Keratinocyte (primary cell): ENCODE measurements at regions not wholly inside any gene's neighbourhood (a gene's known extent, or its start where the extent isn't known, plus 50 kb on each side); places are given as distances from the start of the nearest gene placed in this dataset.

Experiments used
- DNase-seq: peaks from one replicate; pipeline ENCODE4 v3.0.0-alpha.2; 2011; ENCODE audit warnings: low read depth, missing footprints, low spot score
- FAIRE-seq: peaks from 2 replicates; lab custom pipeline; 2011; peaks lifted over from hg19 to GRCh38; lab: Jason Lieb, UNC
- H2AFZ ChIP-seq: 2 replicates; pipeline ENCODE4 v1.6.0; 2012; ENCODE audit warnings: low read length, control low read depth, inconsistent platforms; ENCODE audit not compliant: control insufficient read depth
- H3K27ac ChIP-seq: 2 replicates; pipeline ENCODE4 v1.5.1; 2011; ENCODE audit warnings: low read length; ENCODE audit not compliant: control insufficient read depth, insufficient read depth
- H3K27me3 ChIP-seq: 3 replicates; pipeline ENCODE4 v1.6.0; 2011; ENCODE audit warnings: low read length; ENCODE audit not compliant: control insufficient read depth, insufficient read depth; ENCODE audit errors: extremely low read depth
- H3K36me3 ChIP-seq, 2 experiments: 2 replicates in 1 of 2; 3 replicates in 1 of 2; pipeline ENCODE4 v1.5.1; 2011; ENCODE audit warnings: low read length in 2 of 2, mild to moderate bottlenecking in 1 of 2; ENCODE audit not compliant: control insufficient read depth in 2 of 2, insufficient read depth in 2 of 2; ENCODE audit errors: extremely low read depth in 1 of 2
- H3K4me1 ChIP-seq: 3 replicates; pipeline ENCODE4 v1.5.1; 2011; ENCODE audit warnings: low read length; ENCODE audit not compliant: control insufficient read depth, insufficient read depth; ENCODE audit errors: extremely low read depth
- H3K4me2 ChIP-seq: 3 replicates; pipeline ENCODE4 v1.6.0; 2011; ENCODE audit warnings: low read depth, low read length; ENCODE audit not compliant: control insufficient read depth, insufficient read depth; ENCODE audit errors: extremely low read depth
- H3K4me3 ChIP-seq, 3 experiments: fragments of 200-600 bp in 1 of 3; sonication (generic) in 1 of 3; 2 replicates in 2 of 3; 3 replicates in 1 of 3; pipeline ENCODE4 v1.5.1; 2011 to 2016; ENCODE audit warnings: low read length in 3 of 3, mild to moderate bottlenecking in 3 of 3, control low read depth in 2 of 3, inconsistent platforms in 1 of 3, low read depth in 1 of 3, mixed read lengths in 1 of 3, mixed run types in 1 of 3, moderate library complexity in 1 of 3; ENCODE audit not compliant: control insufficient read depth in 2 of 3, insufficient read depth in 2 of 3; ENCODE audit errors: extremely low read depth in 1 of 3
- H3K79me2 ChIP-seq: 2 replicates; pipeline ENCODE4 v1.6.0; 2012; ENCODE audit warnings: low read length; ENCODE audit not compliant: control insufficient read depth, insufficient read depth
- H3K9ac ChIP-seq: 3 replicates; pipeline ENCODE4 v1.6.0; 2011; ENCODE audit warnings: low read length; ENCODE audit not compliant: control insufficient read depth, insufficient read depth; ENCODE audit errors: extremely low read depth
- H3K9me1 ChIP-seq: 3 replicates; pipeline ENCODE4 v1.6.0; 2011; ENCODE audit warnings: low read length; ENCODE audit not compliant: control insufficient read depth, insufficient read depth; ENCODE audit errors: extremely low read depth
- H3K9me3 ChIP-seq: 2 replicates; pipeline ENCODE4 v1.5.1; 2012; ENCODE audit warnings: low read depth, low read length; ENCODE audit not compliant: control insufficient read depth
- H4K20me1 ChIP-seq: 3 replicates; pipeline ENCODE4 v1.6.0; 2011; ENCODE audit warnings: low read length; ENCODE audit not compliant: control insufficient read depth, insufficient read depth; ENCODE audit errors: extremely low read depth
- CTCF ChIP-seq, 3 experiments: IDR thresholded peaks in 1 of 3; conservative IDR thresholded peaks in 1 of 3; optimal IDR thresholded peaks in 1 of 3; 2 replicates in 2 of 3; 3 replicates in 1 of 3; pipeline versions ENCODE3 to v1.5.1; 2011; ENCODE audit warnings: low read length in 3 of 3, mild to moderate bottlenecking in 3 of 3, moderate library complexity in 2 of 3, control low read depth in 1 of 3, inconsistent platforms in 1 of 3; ENCODE audit not compliant: insufficient read depth in 2 of 3; ENCODE audit errors: extremely low read depth in 1 of 3
- EZH2 ChIP-seq: IDR thresholded peaks from one replicate; pipeline ENCODE4 v1.6.1; 2012; ENCODE audit warnings: inconsistent platforms, mild to moderate bottlenecking, low read length, moderate library complexity
- dilution Hi-C: fragments of 300-500 bp; cut with MboI; formaldehyde crosslinking; loops from one replicate; pipeline ENCODE4 v1.7.0; 2020; ENCODE audit warnings: low sequenced_read_pairs; ENCODE audit not compliant: extremely low pct_ligation_motif_present

- no peak for FAIRE-seq
- Histone ChIP-seq H3K4me3 (no peak overlapping the region), H2AFZ (no peak overlapping the region), H3K27ac (no peak overlapping the region), H3K79me2 (no peaks in the 10 kb centered on the region), H3K27me3 (peaks cover 3% of the 10 kb centered on the region), H3K36me3 (no peaks in the 10 kb centered on the region), H3K9me3 (no peaks in the 10 kb centered on the region), H4K20me1 (no peaks in the 10 kb centered on the region), H3K4me1 (no peaks in the 10 kb centered on the region), H3K9ac (no peak overlapping the region), H3K4me2 (no peak overlapping the region), H3K9me1 (no peaks in the 10 kb centered on the region)
- DNase-seq = no peak
- TF ChIP-seq EZH2 (no peak), CTCF (optimal IDR thresholded peaks at IDR 0.05 in 1 of 3, IDR thresholded peaks at IDR 0.05 in 1 of 3, conservative IDR thresholded peaks at IDR 0.05 in 1 of 3; ENCODE audit: extremely low read depth in 1 of 3, insufficient read depth in 2 of 3, low read length in 3 of 3) (no peak)
- dilution Hi-C loops = no loop called here
Observed at GRCh38 chr2:163302141-163302540, 433.7 kb downstream of the FIGN start.

- no peak for DNase-seq
- Histone ChIP-seq H3K9ac (no peak overlapping the region), H3K4me3 (no peak overlapping the region), H2AFZ (no peak overlapping the region), H3K36me3 (no peaks in the 10 kb centered on the region), H3K27me3 (no peaks in the 10 kb centered on the region), H3K27ac (no peak overlapping the region), H3K9me1 (no peaks in the 10 kb centered on the region), H3K9me3 (no peaks in the 10 kb centered on the region), H3K4me1 (no peaks in the 10 kb centered on the region), H3K79me2 (no peaks in the 10 kb centered on the region), H3K4me2 (no peak overlapping the region), H4K20me1 (no peaks in the 10 kb centered on the region)
- TF ChIP-seq EZH2 (no peak), CTCF (optimal IDR thresholded peaks at IDR 0.05 in 1 of 3, IDR thresholded peaks at IDR 0.05 in 1 of 3, conservative IDR thresholded peaks at IDR 0.05 in 1 of 3; ENCODE audit: extremely low read depth in 1 of 3, insufficient read depth in 2 of 3, low read length in 3 of 3) (peak in 1 of 3 experiments; percentile 10)
- dilution Hi-C loops = no loop called here
- no peak for FAIRE-seq
Observed at GRCh38 chr2:163291790-163292189, 444.0 kb downstream of the FIGN start.
